Loucy (cell line): ENCODE measurements at regions not wholly inside any gene's neighbourhood (a gene's known extent, or its start where the extent isn't known, plus 50 kb on each side); places are given as distances from the start of the nearest gene placed in this dataset.

Experiments
- H2AFZ ChIP-seq: fragments of 200-600 bp; sonication (generic); 2 replicates; pipeline ENCODE4 v1.6.0; 2016; ENCODE audit warnings: antibody characterized with exemption, mild to moderate bottlenecking, low read length, moderate library complexity
- H3F3A ChIP-seq: fragments of 200-600 bp; 2 replicates; pipeline ENCODE4 v1.6.0; 2016; ENCODE audit warnings: antibody characterized with exemption, low read depth, mild to moderate bottlenecking
- H3K27me3 ChIP-seq: fragments of 200-600 bp; sonication (generic); 2 replicates; pipeline ENCODE4 v1.6.1; 2014; ENCODE audit warnings: low read length, mild to moderate bottlenecking; ENCODE audit not compliant: insufficient read depth, poor library complexity, severe bottlenecking
- H3K36me3 ChIP-seq: fragments of 200-600 bp; sonication (generic); 2 replicates; pipeline ENCODE4 v1.6.1; 2016; ENCODE audit warnings: low read length; ENCODE audit not compliant: insufficient read depth
- H3K4me1 ChIP-seq: fragments of 200-600 bp; sonication (generic); 2 replicates; pipeline ENCODE4 v1.5.1; 2014; ENCODE audit warnings: low read length, mild to moderate bottlenecking; ENCODE audit not compliant: insufficient read depth, poor library complexity, severe bottlenecking
- H3K4me2 ChIP-seq: fragments of 200-600 bp; sonication (generic); 2 replicates; pipeline ENCODE4 v1.6.0; 2014; ENCODE audit warnings: antibody characterized with exemption, low read length, low read depth, mild to moderate bottlenecking; ENCODE audit not compliant: poor library complexity, severe bottlenecking
- H3K4me3 ChIP-seq: fragments of 200-600 bp; sonication (generic); 2 replicates; pipeline ENCODE4 v1.5.1; 2014; ENCODE audit warnings: low read length, mild to moderate bottlenecking, mixed read lengths; ENCODE audit not compliant: poor library complexity, severe bottlenecking
- H3K79me2 ChIP-seq: fragments of 200-600 bp; sonication (generic); 2 replicates; pipeline ENCODE4 v1.6.1; 2014; ENCODE audit warnings: low read length; ENCODE audit not compliant: insufficient read depth
- H3K9ac ChIP-seq: fragments of 200-600 bp; sonication (generic); 2 replicates; pipeline ENCODE4 v1.6.0; 2014; ENCODE audit warnings: mild to moderate bottlenecking, low read depth, low read length, moderate library complexity; ENCODE audit not compliant: poor library complexity, severe bottlenecking
- H3K9me2 ChIP-seq: fragments of 200-600 bp; sonication (generic); replicated peaks from 2 replicates; pipeline ENCODE4 v1.6.1; 2016; ENCODE audit warnings: low read depth, low read length, mixed read lengths
- H3K9me3 ChIP-seq: fragments of 200-600 bp; sonication (generic); 2 replicates; pipeline ENCODE4 v1.6.1; 2014; ENCODE audit warnings: mild to moderate bottlenecking, antibody characterized with exemption, low read length, low read depth; ENCODE audit not compliant: insufficient read depth
- H4K20me1 ChIP-seq: fragments of 200-600 bp; sonication (generic); 2 replicates; pipeline ENCODE4 v1.6.0; 2014; ENCODE audit warnings: antibody characterized with exemption, low read length, mild to moderate bottlenecking; ENCODE audit not compliant: insufficient read depth, poor library complexity, severe bottlenecking
- EZH2phosphoT487 ChIP-seq: fragments of 200-600 bp; IDR thresholded peaks from 2 replicates; pipeline ENCODE4 v1.6.1; 2018; ENCODE audit warnings: antibody characterized with exemption, mild to moderate bottlenecking, moderate library complexity, borderline replicate concordance
- TF ChIP-seq, protein P1 (sequence below): fragments of 200-600 bp; sonication (generic); conservative IDR thresholded peaks from 2 replicates; pipeline ENCODE4 v1.5.1; 2014; ENCODE audit warnings: mild to moderate bottlenecking, antibody characterized with exemption, low read length

- TF ChIP-seq, protein P1, sequence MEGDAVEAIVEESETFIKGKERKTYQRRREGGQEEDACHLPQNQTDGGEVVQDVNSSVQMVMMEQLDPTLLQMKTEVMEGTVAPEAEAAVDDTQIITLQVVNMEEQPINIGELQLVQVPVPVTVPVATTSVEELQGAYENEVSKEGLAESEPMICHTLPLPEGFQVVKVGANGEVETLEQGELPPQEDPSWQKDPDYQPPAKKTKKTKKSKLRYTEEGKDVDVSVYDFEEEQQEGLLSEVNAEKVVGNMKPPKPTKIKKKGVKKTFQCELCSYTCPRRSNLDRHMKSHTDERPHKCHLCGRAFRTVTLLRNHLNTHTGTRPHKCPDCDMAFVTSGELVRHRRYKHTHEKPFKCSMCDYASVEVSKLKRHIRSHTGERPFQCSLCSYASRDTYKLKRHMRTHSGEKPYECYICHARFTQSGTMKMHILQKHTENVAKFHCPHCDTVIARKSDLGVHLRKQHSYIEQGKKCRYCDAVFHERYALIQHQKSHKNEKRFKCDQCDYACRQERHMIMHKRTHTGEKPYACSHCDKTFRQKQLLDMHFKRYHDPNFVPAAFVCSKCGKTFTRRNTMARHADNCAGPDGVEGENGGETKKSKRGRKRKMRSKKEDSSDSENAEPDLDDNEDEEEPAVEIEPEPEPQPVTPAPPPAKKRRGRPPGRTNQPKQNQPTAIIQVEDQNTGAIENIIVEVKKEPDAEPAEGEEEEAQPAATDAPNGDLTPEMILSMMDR = no peak
- no peak for TF ChIP-seq EZH2phosphoT487
- H3K4me1 ChIP-seq = no peaks in the 10 kb centered on the region
- no peaks in the 10 kb centered on the region for H3K27me3 ChIP-seq
- H3K4me2 ChIP-seq = no peak overlapping the region
- H3K4me3 ChIP-seq = no peak overlapping the region
- H3K9me3 ChIP-seq = no peaks in the 10 kb centered on the region
- no peaks in the 10 kb centered on the region for H3K36me3 ChIP-seq
- no peaks in the 10 kb centered on the region for H4K20me1 ChIP-seq
- no peaks in the 10 kb centered on the region for H3F3A ChIP-seq
- H3K9ac ChIP-seq = no peak overlapping the region
- H3K9me2 ChIP-seq = no peaks in the 10 kb centered on the region
- H2AFZ ChIP-seq = no peak overlapping the region
- H3K79me2 ChIP-seq = no peaks in the 10 kb centered on the region
Measured at GRCh38 chr21:17428980-17429379, 83.9 kb upstream of the CXADR start.

DNA sequence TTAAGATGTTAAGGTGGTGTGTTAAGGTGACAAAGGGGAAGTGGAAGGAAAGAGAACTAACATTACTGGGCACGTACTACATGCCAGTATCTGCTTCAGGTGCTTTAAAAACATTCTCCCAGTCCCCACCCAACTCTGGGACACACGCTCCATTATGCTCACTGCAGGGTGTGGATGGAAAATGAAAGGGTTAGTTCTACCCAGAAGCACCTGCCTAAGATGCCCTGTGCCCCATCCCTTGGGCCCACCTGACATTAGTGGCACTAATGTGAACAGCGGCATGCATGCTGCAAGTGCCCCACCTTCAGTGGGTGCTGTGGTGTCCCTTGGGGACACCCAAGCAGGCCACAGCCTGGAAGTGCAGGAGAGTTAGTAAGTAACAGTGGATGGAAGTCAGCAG is 82.9 kb upstream of the CXADR start:
- Histone ChIP-seq H3F3A (no peaks in the 10 kb centered on the region), H3K36me3 (no peaks in the 10 kb centered on the region), H3K4me2 (no peak overlapping the region), H2AFZ (no peak overlapping the region), H3K9me3 (no peaks in the 10 kb centered on the region), H4K20me1 (no peaks in the 10 kb centered on the region), H3K27me3 (no peaks in the 10 kb centered on the region), H3K9ac (no peak overlapping the region), H3K4me3 (no peak overlapping the region), H3K79me2 (no peaks in the 10 kb centered on the region), H3K9me2 (no peaks in the 10 kb centered on the region), H3K4me1 (no peaks in the 10 kb centered on the region)
- TF ChIP-seq, protein P1 = no peak
- TF ChIP-seq EZH2phosphoT487 = no peak

GRCh38 chr21:17432732-17433057 is 80.1 kb upstream of the CXADR start:
- no peaks in the 10 kb centered on the region for H3K9me2 ChIP-seq
- H3F3A ChIP-seq = no peaks in the 10 kb centered on the region

More at GRCh38 chr21:17432732-17433057, 80.1 kb upstream of the CXADR start:
- H3K9ac ChIP-seq = no peak overlapping the region
- no peaks in the 10 kb centered on the region for H3K36me3 ChIP-seq
- H3K4me3 ChIP-seq = no peak overlapping the region
- TF ChIP-seq, protein P1 = no peak
- no peak for TF ChIP-seq EZH2phosphoT487
- no peaks in the 10 kb centered on the region for H3K79me2 ChIP-seq
- H4K20me1 ChIP-seq = no peaks in the 10 kb centered on the region
- H3K9me3 ChIP-seq = no peaks in the 10 kb centered on the region
- no peaks in the 10 kb centered on the region for H3K27me3 ChIP-seq
- H2AFZ ChIP-seq = no peak overlapping the region
- no peak overlapping the region for H3K4me2 ChIP-seq
- no peaks in the 10 kb centered on the region for H3K4me1 ChIP-seq
